ENCODE measurements at regions not wholly inside any gene's neighbourhood (a gene's known extent, or its start where the extent isn't known, plus 50 kb on each side); places are given as distances from the start of the nearest gene placed in this dataset.
A peak's percentile ranks its signal among the peaks of the same experiment; 100 is the strongest.

DNA sequence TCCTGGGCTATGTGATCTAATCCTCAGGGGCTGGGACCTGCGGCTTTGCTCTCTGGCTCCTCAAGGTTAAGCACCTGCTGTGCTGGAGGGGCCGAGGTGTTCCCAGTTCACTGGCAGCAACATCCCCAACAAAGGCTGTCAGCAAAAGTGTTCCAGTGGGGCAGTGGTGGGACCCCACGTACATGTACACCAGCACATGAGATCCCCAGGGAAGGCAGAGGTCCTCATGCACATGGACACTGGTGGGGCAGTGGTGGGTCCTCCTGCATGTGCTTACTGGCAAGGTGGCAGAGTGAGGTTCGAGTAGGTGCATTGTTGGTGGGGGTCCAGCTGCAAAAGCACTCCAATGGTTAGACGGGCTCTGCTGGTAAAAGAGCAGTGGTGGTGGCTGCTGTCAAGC is 255.6 kb upstream of the MPDZ start:
- DNase-seq = no peak

DNA sequence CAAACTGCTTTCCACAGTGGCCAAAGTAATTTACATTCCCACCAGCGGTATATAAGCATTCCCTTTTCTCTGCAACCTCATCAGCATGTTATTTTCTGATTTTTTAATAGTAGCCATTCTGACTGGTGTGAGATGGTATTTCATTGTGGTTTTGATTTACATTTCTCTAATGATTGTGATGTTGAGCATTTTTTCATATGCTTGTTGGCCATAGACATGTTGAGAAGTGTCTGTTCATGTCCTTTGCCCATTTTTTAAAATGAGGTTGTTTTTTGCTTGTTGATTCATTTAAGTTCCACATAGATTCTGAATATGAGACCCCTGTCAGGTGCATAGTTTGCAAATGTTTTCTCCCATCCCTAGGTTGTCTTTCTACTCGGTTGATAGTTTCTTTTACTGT is 254.5 kb upstream of the MPDZ start:
- no peak for DNase-seq

DNA sequence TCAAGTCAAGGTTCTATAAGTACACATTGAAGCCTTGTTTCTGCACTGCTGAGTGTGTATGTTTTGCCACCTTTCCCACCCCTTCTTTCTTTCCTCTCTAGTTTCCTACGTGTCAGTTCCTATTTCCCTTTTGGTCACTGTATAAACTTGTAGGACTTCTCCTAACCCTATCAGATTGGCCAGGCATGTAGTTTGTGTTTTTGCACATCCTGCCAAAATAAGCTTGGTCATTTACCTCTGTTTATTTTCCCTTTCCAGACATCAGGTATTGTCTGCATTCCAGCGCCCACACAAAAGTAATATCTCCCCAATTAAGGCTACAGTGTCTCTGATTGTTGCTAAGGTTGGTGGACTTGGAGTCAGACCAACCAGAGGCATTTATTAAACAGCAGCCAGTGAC is 252.9 kb upstream of the MPDZ start:
- no peak for DNase-seq

DNA sequence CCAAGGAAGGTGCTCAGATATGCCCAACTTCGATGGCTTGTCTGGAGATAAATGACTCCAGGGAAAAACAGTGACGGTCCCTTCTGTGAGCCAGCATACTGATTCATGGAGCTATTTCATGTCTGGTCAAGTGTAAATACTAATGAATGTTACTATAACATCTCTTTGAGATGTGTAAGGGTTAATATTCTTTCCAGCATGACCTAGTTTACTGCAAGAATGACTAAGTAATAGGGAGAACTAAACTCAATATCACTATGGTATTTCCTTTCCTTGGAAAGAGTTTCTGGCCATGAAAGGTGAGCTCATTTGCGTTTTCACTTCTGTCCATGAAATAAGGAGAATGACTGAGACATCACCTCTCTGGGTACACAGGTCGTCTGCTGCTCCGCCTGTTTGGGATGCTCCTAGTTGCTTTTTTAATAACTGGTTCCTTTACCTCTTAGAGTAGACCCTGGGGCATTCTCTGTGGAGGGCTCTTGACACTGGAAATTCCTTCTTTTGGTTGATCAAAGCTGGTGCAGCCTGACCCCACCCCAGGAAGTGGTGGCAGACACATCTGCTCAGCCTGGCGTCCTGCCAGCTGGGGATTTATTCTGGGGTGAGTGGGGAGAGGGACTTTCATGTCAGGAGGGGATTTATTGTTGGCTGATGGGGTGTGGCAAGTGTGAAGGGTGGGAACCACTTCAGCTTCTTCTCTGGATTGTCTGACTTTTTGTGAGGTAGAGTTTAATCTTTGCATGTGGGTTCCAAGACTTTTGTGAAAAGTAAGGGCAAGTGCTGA is 250.0 kb upstream of the MPDZ start:
- no peak for DNase-seq

- DNase-seq = peak; percentile 14
These were observed 244.8 kb upstream of the MPDZ start for GRCh38 chr9:13524245-13524644.

GRCh38 chr9:13520069-13520468 is 240.6 kb upstream of the MPDZ start:
- peak; percentile 36 for DNase-seq

- DNase-seq = peak; percentile 29
These were observed 234.4 kb upstream of the MPDZ start for GRCh38 chr9:13513716-13514444.

GRCh38 chr9:13513286-13513685 is 233.8 kb upstream of the MPDZ start:
- no peak for DNase-seq

DNA sequence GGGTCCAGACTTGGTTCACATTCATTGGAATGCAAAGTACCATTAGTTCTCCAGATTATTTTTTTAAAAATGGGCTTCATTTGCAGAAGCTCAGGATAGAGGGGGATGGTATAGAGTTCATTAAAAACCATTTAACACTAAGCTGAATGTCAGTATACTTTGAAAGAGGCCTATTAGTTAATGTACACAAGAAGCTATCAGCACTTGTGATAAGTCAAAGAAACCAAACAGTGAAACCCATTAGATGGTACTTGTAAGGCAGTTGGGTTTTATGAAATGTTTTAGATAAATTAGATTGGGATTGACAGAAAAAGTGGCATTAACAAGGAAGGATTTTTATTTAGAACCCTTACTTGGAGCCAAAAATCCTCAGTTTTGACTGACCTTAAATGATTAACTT is 229.2 kb upstream of the MPDZ start:
- DNase-seq = no peak

DNA sequence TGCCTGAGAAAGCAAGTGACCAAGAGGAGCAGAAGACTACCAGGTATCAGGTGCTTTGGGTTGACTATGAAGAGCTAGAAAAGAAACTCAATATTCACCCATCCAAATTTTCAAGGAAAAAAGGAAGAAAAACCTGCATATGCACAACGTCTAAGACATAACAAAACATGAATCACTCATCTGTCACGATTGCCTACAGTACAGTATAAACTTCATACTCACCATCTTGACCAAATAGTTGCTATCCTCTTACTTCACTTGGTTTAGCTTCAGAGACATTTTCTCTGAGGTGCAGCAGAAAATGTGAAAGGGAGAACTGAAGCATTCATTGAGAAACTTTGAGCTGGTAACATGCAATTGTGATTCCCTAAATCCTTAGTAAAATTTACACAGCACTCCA is 228.6 kb upstream of the MPDZ start:
- no peak for DNase-seq

- no peak for DNase-seq
These were observed 226.3 kb upstream of the MPDZ start for GRCh38 chr9:13505797-13506196.

- DNase-seq = no peak
These were observed 224.1 kb upstream of the MPDZ start for GRCh38 chr9:13503599-13503998.

- DNase-seq = no peak
These were observed 223.0 kb upstream of the MPDZ start for GRCh38 chr9:13502484-13502883.

- DNase-seq = no peak
These were observed 221.5 kb upstream of the MPDZ start for GRCh38 chr9:13501018-13501417.

DNA sequence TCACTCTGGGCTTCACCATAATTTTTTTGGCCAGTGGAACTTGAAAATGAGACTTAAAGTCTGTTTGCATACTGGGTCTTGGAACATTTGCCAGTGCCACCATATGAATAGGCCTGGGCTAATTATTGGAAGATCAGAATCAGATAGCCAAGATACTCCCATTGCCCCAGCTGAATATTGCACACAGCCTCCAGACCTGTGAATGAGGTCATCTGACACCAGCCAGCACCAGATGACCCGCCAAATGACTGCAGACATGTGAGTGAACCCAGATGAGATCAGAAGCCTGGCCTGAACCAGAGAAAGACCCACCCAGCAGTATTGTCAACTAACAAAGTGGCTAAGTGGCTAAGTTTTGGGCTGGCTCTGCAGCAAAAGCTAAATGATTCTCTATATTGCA is 220.5 kb upstream of the MPDZ start:
- DNase-seq = no peak

GRCh38 chr9:13493697-13494096 is 214.2 kb upstream of the MPDZ start:
- no peak for DNase-seq

DNA sequence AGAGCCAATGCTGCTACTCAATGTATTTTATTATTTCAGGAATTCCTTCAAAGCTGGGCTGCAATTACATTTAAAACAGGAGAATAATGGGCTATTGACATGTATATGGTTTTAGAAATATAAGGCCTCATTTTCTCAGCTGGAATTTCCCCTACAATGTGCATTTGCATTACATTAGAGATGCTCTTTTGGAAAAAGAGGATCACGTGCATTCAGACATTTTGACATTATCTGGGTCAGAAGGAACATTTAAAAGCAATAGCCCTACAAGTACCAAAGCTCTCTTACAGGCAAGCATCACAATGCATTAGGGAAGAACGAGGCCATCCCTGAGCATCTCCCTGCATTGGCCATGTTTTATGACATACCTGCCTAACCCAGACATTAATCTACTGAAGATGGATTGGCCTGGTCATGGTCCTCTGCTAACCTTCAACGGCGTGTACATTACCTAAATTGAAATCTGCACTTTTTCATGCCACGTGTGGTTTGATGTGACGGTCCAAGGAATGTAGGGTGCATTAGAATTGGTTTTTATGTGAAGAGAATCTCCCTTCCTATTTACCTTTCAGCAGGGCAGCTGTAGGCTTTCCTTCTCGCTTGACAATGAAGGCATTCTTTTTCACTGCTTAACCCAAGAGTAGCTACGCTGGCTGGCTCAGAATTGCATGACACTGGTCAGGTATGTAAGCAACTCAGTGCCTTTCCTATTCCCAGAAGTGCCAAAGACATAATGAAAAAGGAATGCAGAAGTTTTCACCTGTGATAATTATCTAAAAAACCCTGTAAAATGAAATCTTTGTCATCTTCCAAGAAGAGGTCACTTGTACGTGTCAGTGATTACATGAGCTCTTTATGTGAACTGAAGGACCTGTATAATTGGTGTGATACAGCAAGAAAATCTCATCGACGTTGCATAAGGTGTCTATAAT is 212.3 kb upstream of the MPDZ start:
- DNase-seq = no peak

DNA sequence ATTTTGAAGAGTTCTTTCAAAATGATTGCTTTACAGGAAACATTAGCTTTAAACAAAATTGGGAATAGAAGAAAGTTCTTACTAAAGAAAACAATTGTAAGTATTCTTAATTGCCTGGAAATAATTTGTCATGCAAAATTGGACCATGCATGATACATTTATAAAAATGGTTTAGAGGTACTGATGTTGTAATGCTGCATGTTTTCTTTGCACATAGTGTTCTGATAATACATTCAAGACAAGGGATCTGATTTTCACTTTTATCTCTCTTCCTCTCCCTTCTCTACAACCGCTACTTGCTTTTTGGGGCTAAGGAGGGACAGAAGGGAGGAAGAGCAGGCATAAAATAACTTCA is 211.6 kb upstream of the MPDZ start:
- DNase-seq = no peak

DNA sequence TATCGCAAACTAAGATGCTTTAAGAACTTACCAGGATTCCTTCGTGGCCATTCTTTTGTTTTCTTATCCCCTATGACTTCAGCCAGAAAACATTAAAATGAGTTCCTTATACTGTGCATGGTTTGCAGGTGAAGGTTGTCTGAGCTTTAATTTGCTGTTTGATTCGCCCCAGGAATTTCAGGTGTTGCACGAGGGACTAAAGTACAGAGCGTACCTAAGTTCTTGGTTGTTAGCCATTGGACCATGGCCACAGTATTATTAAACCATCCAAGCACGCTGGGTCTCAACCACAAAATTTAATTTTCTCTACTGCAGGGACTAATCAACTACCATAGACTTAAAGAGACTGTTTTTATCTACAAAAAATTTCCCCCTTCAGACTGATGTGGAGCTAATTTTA is 208.4 kb upstream of the MPDZ start:
- no peak for DNase-seq

- DNase-seq = no peak
These were observed 208.0 kb upstream of the MPDZ start for GRCh38 chr9:13487498-13487897.

GRCh38 chr9:13487071-13487470 is 207.6 kb upstream of the MPDZ start:
- no peak for DNase-seq

DNA sequence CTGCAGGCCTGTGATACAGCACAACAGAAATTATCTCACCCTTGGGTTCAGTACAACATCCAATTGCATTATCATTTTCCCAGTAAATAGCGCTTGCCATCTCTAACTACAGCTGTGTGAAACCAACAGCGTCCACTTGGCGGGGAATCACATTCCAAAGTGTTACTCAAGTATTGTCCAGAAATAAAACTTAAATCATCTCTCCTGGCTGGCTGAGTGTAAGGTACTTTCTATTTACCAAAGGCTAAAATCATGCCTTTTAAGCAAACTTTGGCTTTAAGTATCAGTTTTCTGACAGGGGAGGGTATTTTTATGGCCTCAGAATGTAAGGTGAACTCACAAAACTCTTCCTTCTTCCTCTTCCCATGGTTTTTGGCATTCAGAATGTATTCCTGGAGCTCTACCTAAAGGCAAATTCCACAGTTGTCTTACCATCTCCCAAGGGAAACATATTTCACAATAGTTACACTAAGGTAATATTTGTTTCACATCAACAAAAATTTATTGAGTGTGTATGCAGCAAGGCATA is 205.6 kb upstream of the MPDZ start:
- DNase-seq = peak; percentile 70

- DNase-seq = no peak
These were observed 204.7 kb upstream of the MPDZ start for GRCh38 chr9:13484186-13484585.

Measured in fibroblast of skin of abdomen (primary cell).